Testis (tissue), 2 donors: ENCODE measurements at regions not wholly inside any gene's neighbourhood (a gene's known extent, or its start where the extent isn't known, plus 50 kb on each side); places are given as distances from the start of the nearest gene placed in this dataset.

Source experiments
- DNase-seq: peaks from one replicate; pipeline ENCODE4 v3.0.0-alpha.2; 2019
- H3K27ac ChIP-seq, 2 donors: fragments of 200-600 bp; sonication (generic); one replicate each; pipeline ENCODE4 v1.5.1; 2019
- H3K27me3 ChIP-seq: fragments of 200-600 bp; sonication (generic); one replicate; pipeline ENCODE4 v1.5.1; 2019
- H3K36me3 ChIP-seq: fragments of 200-600 bp; sonication (generic); one replicate; pipeline ENCODE4 v1.5.1; 2017; ENCODE audit warnings: low read depth; ENCODE audit errors: missing control alignments
- H3K4me1 ChIP-seq: fragments of 200-600 bp; sonication (generic); one replicate; pipeline ENCODE4 v1.5.1; 2019
- H3K4me3 ChIP-seq, 2 donors: fragments of 200-600 bp; sonication (generic); one replicate each; pipeline ENCODE4 v1.5.1; 2017 to 2019
- H3K9me3 ChIP-seq: fragments of 200-600 bp; sonication (generic); one replicate; pipeline ENCODE4 v1.5.1; 2017
- POLR2A ChIP-seq: fragments of 450-650 bp; IDR thresholded peaks from one replicate; pipeline ENCODE4 v1.6.1; 2017; ENCODE audit warnings: antibody characterized with exemption, mild to moderate bottlenecking, moderate library complexity
- WGBS, 2 donors: methylation state at CpG; one replicate each; pipeline ENCODE4 v1.1.5; 2018; 5-methylcytosine and 5-hydroxymethylcytosine counted together
- intact Hi-C: fragments of 100-400 bp; cut with DNase I; formaldehyde crosslinking; loops from one replicate; pipeline ENCODE4 v1.15.1; 2023; ENCODE audit warnings: low total_unique reads
- TF ChIP-seq, protein P1 (sequence below), 3 experiments: fragments of 450-650 bp in 2 of 3; fragments of 200-600 bp in 1 of 3; sonication (generic) in 1 of 3; IDR thresholded peaks; one replicate each; pipeline ENCODE4 v1.5.1; 2016 to 2019; ENCODE audit warnings: antibody characterized with exemption in 3 of 3, mild to moderate bottlenecking in 2 of 3, moderate library complexity in 1 of 3

DNA sequence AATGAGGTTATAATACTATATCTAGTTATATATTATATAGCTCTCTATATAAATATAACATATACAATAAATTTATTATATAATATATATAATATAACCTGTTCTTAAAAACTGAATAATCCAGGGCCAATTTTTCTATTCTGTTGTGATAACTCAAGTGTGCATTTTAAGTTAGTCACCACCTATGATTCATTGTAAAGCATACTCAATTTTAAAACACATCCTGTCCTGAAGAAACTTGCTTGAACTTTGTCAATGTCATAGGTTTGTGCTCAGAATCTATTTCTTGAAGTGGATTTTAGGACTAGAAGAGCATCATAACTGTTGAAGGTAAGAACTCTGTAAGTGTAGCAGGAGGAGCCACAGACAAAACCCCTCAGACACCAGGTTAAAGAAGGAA is 1209.8 kb downstream of the REEP3 start:
- Histone ChIP-seq H3K9me3 (no peaks in the 10 kb centered on the region), H3K27ac (no peak overlapping the region), H3K4me1 (no peaks in the 10 kb centered on the region), H3K4me3 (no peak overlapping the region), H3K36me3 (no peaks in the 10 kb centered on the region), H3K27me3 (no peaks in the 10 kb centered on the region)
- TF ChIP-seq, protein P1, sequence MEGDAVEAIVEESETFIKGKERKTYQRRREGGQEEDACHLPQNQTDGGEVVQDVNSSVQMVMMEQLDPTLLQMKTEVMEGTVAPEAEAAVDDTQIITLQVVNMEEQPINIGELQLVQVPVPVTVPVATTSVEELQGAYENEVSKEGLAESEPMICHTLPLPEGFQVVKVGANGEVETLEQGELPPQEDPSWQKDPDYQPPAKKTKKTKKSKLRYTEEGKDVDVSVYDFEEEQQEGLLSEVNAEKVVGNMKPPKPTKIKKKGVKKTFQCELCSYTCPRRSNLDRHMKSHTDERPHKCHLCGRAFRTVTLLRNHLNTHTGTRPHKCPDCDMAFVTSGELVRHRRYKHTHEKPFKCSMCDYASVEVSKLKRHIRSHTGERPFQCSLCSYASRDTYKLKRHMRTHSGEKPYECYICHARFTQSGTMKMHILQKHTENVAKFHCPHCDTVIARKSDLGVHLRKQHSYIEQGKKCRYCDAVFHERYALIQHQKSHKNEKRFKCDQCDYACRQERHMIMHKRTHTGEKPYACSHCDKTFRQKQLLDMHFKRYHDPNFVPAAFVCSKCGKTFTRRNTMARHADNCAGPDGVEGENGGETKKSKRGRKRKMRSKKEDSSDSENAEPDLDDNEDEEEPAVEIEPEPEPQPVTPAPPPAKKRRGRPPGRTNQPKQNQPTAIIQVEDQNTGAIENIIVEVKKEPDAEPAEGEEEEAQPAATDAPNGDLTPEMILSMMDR (IDR thresholded peaks at IDR 0.05): no peak
- TF ChIP-seq POLR2A: no peak
- intact Hi-C loops: no loop called here
- DNase-seq: no peak

DNA sequence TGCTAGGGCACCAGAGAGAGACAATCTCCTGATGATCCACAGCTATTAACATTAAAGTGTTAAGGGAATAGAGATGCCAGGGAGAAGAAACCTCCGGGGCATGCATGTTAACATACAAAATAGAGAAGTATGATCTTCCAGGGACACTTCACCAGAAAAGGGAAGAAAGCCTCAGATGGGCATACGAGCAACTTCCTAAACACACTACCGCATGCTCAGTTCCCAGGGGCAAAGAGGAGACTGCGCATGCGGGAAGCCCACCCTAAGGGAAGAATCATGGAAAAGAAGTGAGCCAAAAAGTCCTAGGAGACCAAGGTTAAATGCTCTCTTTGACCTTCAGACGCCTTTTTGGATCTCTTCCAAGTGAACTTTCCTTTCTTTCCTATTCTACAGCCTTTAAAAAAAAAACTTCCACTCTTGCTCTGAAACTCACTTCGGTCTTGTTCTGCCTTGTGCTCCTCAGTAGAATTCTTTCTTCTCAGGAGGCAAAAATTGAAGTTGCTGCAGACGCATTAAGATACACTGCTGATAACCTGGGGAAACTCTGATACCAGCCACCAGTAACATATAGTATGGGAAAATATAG is 1211.3 kb downstream of the REEP3 start:
- H3K9me3 ChIP-seq: no peaks in the 10 kb centered on the region
- 29 to 47% methylated on average over 8 of the region's 8 CpGs for WGBS, 2 donors
- TF ChIP-seq, protein P1 (IDR thresholded peaks at IDR 0.05): no peak
- TF ChIP-seq POLR2A: no peak
- DNase-seq: no peak
- no peak overlapping the region for H3K4me3 ChIP-seq
- H3K27me3 ChIP-seq: no peaks in the 10 kb centered on the region
- H3K27ac ChIP-seq: no peak overlapping the region
- no peaks in the 10 kb centered on the region for H3K36me3 ChIP-seq
- intact Hi-C loops: no loop called here
- no peaks in the 10 kb centered on the region for H3K4me1 ChIP-seq

DNA sequence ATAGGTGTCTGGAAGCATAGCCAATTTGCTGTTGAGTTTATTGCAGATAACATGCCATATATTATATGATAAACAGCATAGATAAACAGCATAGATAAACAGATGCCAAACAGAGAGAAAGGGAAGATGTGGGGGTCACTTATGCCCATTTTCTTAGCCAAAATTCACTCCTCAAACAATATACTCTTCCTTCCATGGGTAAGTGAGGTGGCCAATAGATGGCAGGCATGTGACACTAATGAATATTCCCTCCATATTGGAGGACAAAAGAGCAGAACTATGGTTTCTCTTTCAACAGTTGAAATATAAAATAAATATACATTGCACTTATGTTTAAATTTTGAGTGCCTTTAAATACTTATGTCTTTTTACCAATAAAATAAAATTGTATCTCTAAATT is 1212.8 kb downstream of the REEP3 start:
- no peaks in the 10 kb centered on the region for H3K9me3 ChIP-seq
- no peaks in the 10 kb centered on the region for H3K27me3 ChIP-seq
- H3K4me1 ChIP-seq: no peaks in the 10 kb centered on the region
- H3K36me3 ChIP-seq: no peaks in the 10 kb centered on the region
- TF ChIP-seq, protein P1 (IDR thresholded peaks at IDR 0.05): no peak
- TF ChIP-seq POLR2A: no peak
- intact Hi-C loops: no loop called here
- peak; percentile 34 for DNase-seq
- no peak overlapping the region for H3K4me3 ChIP-seq
- H3K27ac ChIP-seq: no peak overlapping the region

DNA sequence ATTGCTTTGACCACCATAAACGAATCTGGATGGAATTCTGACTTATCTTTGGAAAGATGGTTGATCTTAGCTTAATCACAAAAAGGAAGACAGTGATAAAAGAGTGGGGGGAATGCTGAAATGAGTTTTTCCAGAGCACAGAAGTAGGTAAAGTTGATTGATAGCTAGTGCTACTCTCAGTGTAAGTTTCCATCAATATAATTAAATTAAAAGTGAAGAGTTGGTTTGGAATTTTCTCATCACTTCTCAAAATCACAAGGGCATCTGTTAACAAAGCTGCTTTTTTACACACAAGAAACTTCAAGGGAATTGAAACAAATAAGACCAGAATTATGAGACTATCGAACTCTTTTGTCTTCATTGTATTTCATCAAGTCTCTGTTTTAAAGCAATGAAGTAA is 1217.3 kb downstream of the REEP3 start:
- Histone ChIP-seq H3K27me3 (no peaks in the 10 kb centered on the region), H3K27ac (no peak overlapping the region), H3K4me1 (no peaks in the 10 kb centered on the region), H3K36me3 (no peaks in the 10 kb centered on the region), H3K4me3 (no peak overlapping the region), H3K9me3 (no peaks in the 10 kb centered on the region)
- DNase-seq: no peak
- intact Hi-C loops: no loop called here
- no peak for TF ChIP-seq POLR2A
- TF ChIP-seq, protein P1 (IDR thresholded peaks at IDR 0.05): no peak
- WGBS, 2 donors: 53 to 58% methylated on average over 2 of the region's 2 CpGs

DNA sequence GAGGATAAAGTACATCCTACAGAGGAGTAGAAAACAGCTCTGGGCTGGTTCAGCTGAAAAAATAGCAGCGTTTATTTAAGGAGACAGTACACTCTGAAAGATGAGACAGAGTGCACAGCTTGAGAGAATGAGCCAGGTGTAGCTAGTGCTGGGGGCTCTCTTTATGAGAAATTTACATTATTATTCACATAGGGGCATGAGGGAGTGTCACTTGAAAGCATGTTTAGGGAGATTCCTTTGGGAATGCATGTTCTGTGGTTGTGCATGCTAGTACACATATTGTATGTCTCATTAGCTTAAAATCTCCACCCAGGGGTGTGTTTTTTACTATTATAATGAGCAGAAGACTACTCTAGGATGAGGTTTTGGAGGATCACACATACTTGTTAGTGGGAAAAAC is 1224.4 kb downstream of the REEP3 start:
- Histone ChIP-seq H3K36me3 (no peaks in the 10 kb centered on the region), H3K27me3 (no peaks in the 10 kb centered on the region), H3K4me3 (no peak overlapping the region), H3K9me3 (no peaks in the 10 kb centered on the region), H3K4me1 (no peaks in the 10 kb centered on the region), H3K27ac (no peak overlapping the region)
- TF ChIP-seq POLR2A: no peak
- TF ChIP-seq, protein P1 (IDR thresholded peaks at IDR 0.05): no peak
- WGBS, 2 donors: 47 to 57% methylated on average over 1 of the region's 1 CpG
- intact Hi-C loops: no loop called here
- DNase-seq: no peak
